ENCODE measurements at regions not wholly inside any gene's neighbourhood (a gene's known extent, or its start where the extent isn't known, plus 50 kb on each side); places are given as distances from the start of the nearest gene placed in this dataset.

DNA sequence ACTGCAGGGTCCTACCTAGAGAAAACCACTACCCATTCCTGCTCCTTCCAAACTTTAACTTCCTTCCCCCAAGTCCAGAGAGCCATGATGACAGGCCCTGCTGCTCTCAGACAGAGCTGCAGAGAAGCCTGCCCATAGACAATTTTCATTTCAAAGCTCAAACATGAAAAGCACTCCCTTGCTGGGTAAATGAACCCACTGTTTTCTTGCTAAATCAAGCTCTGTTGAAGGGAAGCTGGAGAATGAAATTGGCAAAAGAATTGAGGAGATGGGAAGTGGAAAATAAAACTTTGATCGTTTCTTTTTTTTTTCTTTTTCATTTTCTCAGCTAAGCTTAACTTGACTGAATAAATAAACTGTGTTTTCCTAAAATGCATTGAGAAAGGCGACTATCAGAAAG, 331.1 kb upstream of the CPEB2 start:
- no TSS peak for BruUV-seq (replicated peaks)
- Histone ChIP-seq H4K20me1 (ENCODE audit: insufficient read depth) (no peaks in the 10 kb centered on the region), H3K79me2 (ENCODE audit: low read depth) (no peaks in the 10 kb centered on the region), H3K9me3 (ENCODE audit: insufficient read depth, low read depth) (no peaks in the 10 kb centered on the region; the same call in 1 of the 2 replicates), H2AFZ (no peak overlapping the region), H3K4me3 (no peak overlapping the region), H3F3A (ENCODE audit: insufficient read depth, low read depth) (no peaks in the 10 kb centered on the region), H3K4me1 (replicated peaks; ENCODE audit: insufficient read depth) (peaks cover 6% of the 10 kb centered on the region; the same call in 1 of the 2 replicates), H3K27me3 (ENCODE audit: insufficient read depth, low read depth) (no peaks in the 10 kb centered on the region), H3K36me3 (ENCODE audit: low read depth) (no peaks in the 10 kb centered on the region), H3K4me2 (no peak overlapping the region), H3K27ac (no peak overlapping the region), H3K9me2 (ENCODE audit: insufficient read depth) (no peaks in the 10 kb centered on the region)
- no peak for DNase-seq
- TF ChIP-seq, protein P1, sequence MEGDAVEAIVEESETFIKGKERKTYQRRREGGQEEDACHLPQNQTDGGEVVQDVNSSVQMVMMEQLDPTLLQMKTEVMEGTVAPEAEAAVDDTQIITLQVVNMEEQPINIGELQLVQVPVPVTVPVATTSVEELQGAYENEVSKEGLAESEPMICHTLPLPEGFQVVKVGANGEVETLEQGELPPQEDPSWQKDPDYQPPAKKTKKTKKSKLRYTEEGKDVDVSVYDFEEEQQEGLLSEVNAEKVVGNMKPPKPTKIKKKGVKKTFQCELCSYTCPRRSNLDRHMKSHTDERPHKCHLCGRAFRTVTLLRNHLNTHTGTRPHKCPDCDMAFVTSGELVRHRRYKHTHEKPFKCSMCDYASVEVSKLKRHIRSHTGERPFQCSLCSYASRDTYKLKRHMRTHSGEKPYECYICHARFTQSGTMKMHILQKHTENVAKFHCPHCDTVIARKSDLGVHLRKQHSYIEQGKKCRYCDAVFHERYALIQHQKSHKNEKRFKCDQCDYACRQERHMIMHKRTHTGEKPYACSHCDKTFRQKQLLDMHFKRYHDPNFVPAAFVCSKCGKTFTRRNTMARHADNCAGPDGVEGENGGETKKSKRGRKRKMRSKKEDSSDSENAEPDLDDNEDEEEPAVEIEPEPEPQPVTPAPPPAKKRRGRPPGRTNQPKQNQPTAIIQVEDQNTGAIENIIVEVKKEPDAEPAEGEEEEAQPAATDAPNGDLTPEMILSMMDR (conservative IDR thresholded peaks at IDR 0.05), result no peak
- TF ChIP-seq EZH2 (IDR thresholded peaks at IDR 0.05; ENCODE audit: low read depth), result no peak
- CTCF ChIA-PET, result interaction anchor here (0.6 kb wide), 1 partner anchor 67 kb away, joined by 15 read pairs; no protein-coding TSS in a partner anchor
- POLR2A ChIA-PET (ENCODE audit: unreplicated experiment), result no interaction called here
- intact Hi-C loops (cut with micrococcal nuclease; ENCODE audit: unreplicated experiment), result no loop called here

DNA sequence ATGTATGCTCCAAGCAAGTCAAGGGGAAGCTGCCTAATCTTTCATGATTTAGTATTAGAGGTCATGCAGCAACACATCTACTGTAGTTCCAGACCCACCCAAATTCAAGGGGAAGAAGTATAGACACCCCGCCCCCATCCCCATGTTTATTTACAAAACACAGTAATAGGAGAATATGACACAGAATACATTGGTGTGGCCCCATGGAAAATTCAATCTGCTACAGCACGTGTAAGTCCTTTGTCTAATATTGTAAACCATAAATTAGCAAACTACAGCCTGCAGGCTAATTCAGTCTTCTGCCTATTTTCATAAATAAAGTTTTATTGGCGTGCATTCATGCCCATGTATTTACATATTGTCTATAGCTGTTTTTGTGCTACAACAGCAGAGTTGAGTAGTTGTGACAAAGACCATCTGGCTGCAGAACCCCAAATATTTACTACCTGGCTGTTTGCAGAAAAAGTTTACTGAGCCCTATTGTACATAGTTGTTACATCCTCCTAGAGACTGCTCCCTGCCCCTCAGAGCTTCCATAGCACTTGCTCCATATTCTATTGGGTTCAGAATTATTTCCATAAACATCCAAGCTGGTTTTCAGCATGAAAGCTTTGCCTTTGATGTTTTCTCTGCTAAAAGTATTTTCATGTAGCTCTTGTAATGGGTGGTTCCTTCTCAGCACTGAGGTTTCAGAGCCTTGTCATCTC, 326.8 kb upstream of the CPEB2 start:
- H3K4me3 ChIP-seq, result no peak overlapping the region
- CTCF ChIA-PET, result no interaction called here
- POLR2A ChIA-PET (ENCODE audit: unreplicated experiment), result no interaction called here
- H3K27me3 ChIP-seq (ENCODE audit: insufficient read depth, low read depth), result no peaks in the 10 kb centered on the region
- H3K36me3 ChIP-seq (ENCODE audit: low read depth), result no peaks in the 10 kb centered on the region
- no TSS peak for BruUV-seq (replicated peaks)
- no peak for DNase-seq
- no peaks in the 10 kb centered on the region for H3K4me1 ChIP-seq (replicated peaks; ENCODE audit: insufficient read depth)
- no peaks in the 10 kb centered on the region for H4K20me1 ChIP-seq (ENCODE audit: insufficient read depth)
- H3K27ac ChIP-seq, result no peak overlapping the region
- TF ChIP-seq, protein P1 (conservative IDR thresholded peaks at IDR 0.05), result no peak
- TF ChIP-seq EZH2 (IDR thresholded peaks at IDR 0.05; ENCODE audit: low read depth), result no peak
- H3K79me2 ChIP-seq (ENCODE audit: low read depth), result no peaks in the 10 kb centered on the region
- no peaks in the 10 kb centered on the region for H3F3A ChIP-seq (ENCODE audit: insufficient read depth, low read depth)
- H3K9me3 ChIP-seq (ENCODE audit: insufficient read depth, low read depth), result no peaks in the 10 kb centered on the region; the same call in 1 of the 2 replicates
- no peak overlapping the region for H3K4me2 ChIP-seq
- H2AFZ ChIP-seq, result no peak overlapping the region
- intact Hi-C loops (cut with micrococcal nuclease; ENCODE audit: unreplicated experiment), result no loop called here
- H3K9me2 ChIP-seq (ENCODE audit: insufficient read depth), result no peaks in the 10 kb centered on the region

DNA sequence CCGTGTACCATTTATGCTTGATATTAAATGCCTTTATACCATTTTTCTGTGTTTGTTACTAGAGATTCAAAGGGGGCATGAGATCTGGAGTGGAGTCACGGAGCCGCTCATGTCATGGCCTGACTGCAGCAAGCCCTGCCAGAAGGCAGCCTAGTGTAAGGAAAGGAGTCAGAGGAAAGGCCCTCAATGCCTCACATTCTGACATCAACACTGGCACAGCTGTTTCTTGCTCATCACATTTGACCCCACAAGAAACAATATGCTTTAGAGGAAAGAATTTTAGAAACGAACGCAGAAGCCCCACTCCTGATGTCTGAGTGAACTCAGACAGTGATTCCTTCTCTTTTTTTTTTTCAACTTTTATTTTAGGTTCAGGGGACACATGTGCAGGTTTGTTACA, 322.4 kb upstream of the CPEB2 start:
- Histone ChIP-seq H3K4me2 (no peak overlapping the region), H2AFZ (no peak overlapping the region), H3K9me3 (ENCODE audit: insufficient read depth, low read depth) (no peaks in the 10 kb centered on the region; the same call in 1 of the 2 replicates), H3K9me2 (ENCODE audit: insufficient read depth) (no peaks in the 10 kb centered on the region), H3K27me3 (ENCODE audit: insufficient read depth, low read depth) (no peaks in the 10 kb centered on the region), H3K4me3 (no peak overlapping the region), H3K79me2 (ENCODE audit: low read depth) (no peaks in the 10 kb centered on the region), H4K20me1 (ENCODE audit: insufficient read depth) (no peaks in the 10 kb centered on the region; the same call in 1 of the 2 replicates), H3K27ac (no peak overlapping the region), H3K4me1 (replicated peaks; ENCODE audit: insufficient read depth) (no peaks in the 10 kb centered on the region), H3K36me3 (ENCODE audit: low read depth) (no peaks in the 10 kb centered on the region), H3F3A (ENCODE audit: insufficient read depth, low read depth) (no peaks in the 10 kb centered on the region)
- CTCF ChIA-PET, result no interaction called here
- POLR2A ChIA-PET (ENCODE audit: unreplicated experiment), result no interaction called here
- intact Hi-C loops (cut with micrococcal nuclease; ENCODE audit: unreplicated experiment), result no loop called here
- no peak for TF ChIP-seq EZH2 (IDR thresholded peaks at IDR 0.05; ENCODE audit: low read depth)
- TF ChIP-seq, protein P1 (conservative IDR thresholded peaks at IDR 0.05), result no peak
- BruUV-seq (replicated peaks), result no TSS peak
- DNase-seq, result no peak
